ENCODE measurements at regions not wholly inside any gene's neighbourhood (a gene's known extent, or its start where the extent isn't known, plus 50 kb on each side); places are given as distances from the start of the nearest gene placed in this dataset.

DNA sequence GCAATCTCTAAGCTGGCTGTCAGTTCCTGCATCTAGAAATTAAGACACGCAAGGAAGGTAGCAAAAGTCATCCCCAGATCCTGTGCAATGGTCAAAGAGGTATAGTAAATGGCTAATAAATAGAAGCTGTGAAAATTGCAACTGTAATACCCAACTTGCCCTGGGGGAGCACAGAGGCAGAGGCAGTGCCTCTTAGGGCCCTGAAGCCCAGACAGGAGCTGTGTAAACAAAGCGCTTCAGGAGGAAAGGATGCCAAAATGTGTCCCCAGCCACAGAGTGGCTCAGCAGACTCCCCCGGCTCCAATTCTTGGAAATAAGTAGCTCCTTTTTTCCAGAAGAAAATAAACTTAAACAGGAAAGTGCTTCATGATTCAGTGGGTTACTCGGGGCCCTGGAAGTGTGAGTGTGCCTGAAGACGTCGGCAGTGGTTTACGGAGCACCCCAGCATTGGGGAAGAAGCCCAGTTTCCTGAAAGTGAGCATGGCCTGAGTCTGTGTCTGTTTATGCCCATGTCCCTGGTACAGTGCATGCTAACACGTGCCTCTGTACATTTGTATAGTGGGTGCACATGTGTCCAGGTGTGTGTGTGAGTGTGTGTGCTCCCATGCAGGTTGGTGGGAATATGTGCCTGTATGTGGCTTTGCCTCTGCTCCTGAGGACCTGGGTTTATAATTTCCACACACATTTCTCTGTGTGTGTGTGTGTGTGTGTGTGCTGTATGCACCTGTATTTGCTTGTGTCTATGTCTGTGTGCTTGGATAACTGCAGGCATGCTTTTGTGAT, 246.7 kb downstream of the MAFB start:
- in situ Hi-C loops (cut with MboI; ENCODE audit: low sequenced_read_pairs, unreplicated experiment): no loop called here
- TF ChIP-seq CTCF (IDR thresholded peaks at IDR 0.05; ENCODE audit: borderline replicate concordance, control extremely low read depth, extremely low read depth, insufficient read depth, missing control alignments): no peak
- no peak for DNase-seq (ENCODE audit: low spot score)

DNA sequence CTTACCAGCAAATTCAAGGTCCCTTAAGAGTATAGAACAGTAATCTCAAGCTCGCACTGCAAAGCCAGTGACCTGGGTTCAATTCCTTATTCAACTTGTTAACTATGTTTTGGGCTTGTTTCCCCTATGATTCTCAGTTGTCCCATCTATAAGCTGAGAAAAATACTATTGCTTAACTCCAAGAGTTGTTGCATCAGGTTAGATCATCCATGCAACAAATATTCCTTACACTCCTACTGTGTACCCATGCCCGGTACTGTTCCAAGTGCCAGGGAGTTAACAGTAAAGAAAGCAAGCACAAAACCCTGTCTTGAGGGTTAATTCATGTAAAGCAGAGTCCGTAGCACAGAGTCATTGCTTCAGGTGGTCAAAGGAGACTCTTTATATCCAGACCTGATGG, 247.3 kb downstream of the MAFB start:
- in situ Hi-C loops (cut with MboI; ENCODE audit: low sequenced_read_pairs, unreplicated experiment): no loop called here
- no peak for TF ChIP-seq CTCF (IDR thresholded peaks at IDR 0.05; ENCODE audit: borderline replicate concordance, control extremely low read depth, extremely low read depth, insufficient read depth, missing control alignments)
- DNase-seq (ENCODE audit: low spot score): no peak

- in situ Hi-C loops (cut with MboI; ENCODE audit: low sequenced_read_pairs, unreplicated experiment): no loop called here
- no peak for TF ChIP-seq CTCF (IDR thresholded peaks at IDR 0.05; ENCODE audit: borderline replicate concordance, control extremely low read depth, extremely low read depth, insufficient read depth, missing control alignments)
- DNase-seq (ENCODE audit: low spot score): no peak
These were observed 250.7 kb downstream of the MAFB start for GRCh38 chr20:40438161-40438830.

DNA sequence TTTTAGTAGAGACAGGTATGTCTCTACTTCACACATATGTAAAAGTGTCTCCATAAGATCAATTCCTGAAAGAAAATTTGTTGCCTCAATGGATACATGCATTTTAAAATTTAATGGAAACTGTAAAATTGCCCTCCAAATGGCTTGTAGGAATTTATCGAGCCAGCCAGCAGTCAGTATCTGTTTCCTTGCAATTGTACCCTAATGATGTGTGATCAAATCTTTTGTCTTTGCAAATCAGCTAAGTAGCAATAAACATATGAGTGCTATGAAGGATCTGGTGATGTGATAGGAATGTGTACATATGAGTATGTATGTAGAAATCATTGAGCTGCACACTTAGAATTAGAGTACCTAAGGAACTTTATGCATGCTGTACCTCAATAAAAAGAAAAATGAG, 253.0 kb downstream of the MAFB start:
- no peak for DNase-seq (ENCODE audit: low spot score)
- no peak for TF ChIP-seq CTCF (IDR thresholded peaks at IDR 0.05; ENCODE audit: borderline replicate concordance, control extremely low read depth, extremely low read depth, insufficient read depth, missing control alignments)
- in situ Hi-C loops (cut with MboI; ENCODE audit: low sequenced_read_pairs, unreplicated experiment): no loop called here

GRCh38 chr20:40435146-40435895, 253.7 kb downstream of the MAFB start:
- no peak for DNase-seq (ENCODE audit: low spot score)
- TF ChIP-seq CTCF (IDR thresholded peaks at IDR 0.05; ENCODE audit: borderline replicate concordance, control extremely low read depth, extremely low read depth, insufficient read depth, missing control alignments): no peak
- in situ Hi-C loops (cut with MboI; ENCODE audit: low sequenced_read_pairs, unreplicated experiment): no loop called here

DNA sequence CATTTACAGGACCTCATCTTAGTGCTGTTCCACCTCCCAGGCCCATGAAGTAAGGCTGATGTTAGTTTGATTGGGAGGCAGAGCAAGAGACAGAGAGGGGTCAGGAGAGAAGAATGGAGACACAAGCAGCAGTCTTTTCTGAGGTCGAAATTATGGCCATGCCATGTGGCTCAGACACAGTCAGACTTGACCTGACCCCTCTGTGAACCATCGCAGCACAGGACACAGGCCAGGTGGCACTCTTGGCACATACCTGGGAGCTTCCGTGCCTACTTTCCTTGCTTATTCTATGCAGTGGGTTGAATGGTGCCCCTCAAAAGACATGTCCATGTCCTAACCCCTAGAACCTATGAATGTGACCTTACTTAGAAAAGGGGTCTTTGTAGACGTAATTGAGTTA, 254.9 kb downstream of the MAFB start:
- in situ Hi-C loops (cut with MboI; ENCODE audit: low sequenced_read_pairs, unreplicated experiment): no loop called here
- DNase-seq (ENCODE audit: low spot score): no peak
- TF ChIP-seq CTCF (IDR thresholded peaks at IDR 0.05; ENCODE audit: borderline replicate concordance, control extremely low read depth, extremely low read depth, insufficient read depth, missing control alignments): no peak
